NT2/D1 (cell line): ENCODE measurements at regions not wholly inside any gene's neighbourhood (a gene's known extent, or its start where the extent isn't known, plus 50 kb on each side); places are given as distances from the start of the nearest gene placed in this dataset.

Experiments used
- SUZ12 ChIP-seq: IDR thresholded peaks from 2 replicates; pipeline ENCODE4 v1.6.1; 2011; ENCODE audit not compliant: insufficient read length, insufficient read depth; ENCODE audit errors: extremely low read depth
- YY1 ChIP-seq: IDR thresholded peaks from 2 replicates; pipeline ENCODE4 v1.6.1; 2011; ENCODE audit not compliant: insufficient read length, insufficient read depth
- ZNF274 ChIP-seq: IDR thresholded peaks from 2 replicates; pipeline ENCODE4 v1.6.1; 2011; ENCODE audit warnings: mild to moderate bottlenecking, low read depth, low read length

DNA sequence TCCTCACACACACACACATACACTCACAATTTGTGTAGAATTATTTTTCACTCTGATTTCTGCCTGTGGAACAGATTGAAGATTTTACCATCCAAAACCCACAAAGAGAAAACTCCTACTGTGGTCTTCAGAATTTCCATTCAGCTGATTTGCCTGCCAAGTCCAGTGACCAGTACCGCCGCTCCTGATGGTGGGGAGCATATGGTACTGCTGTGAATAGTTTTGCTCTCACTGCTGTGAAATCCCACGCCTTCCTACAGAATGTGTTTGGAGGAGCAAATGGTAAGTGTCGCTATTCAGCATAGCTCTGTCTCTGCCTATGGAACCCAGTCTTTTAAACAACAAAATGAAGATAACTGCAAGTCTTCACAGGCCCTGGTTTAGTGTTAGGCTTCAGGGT, 629.5 kb downstream of the LMO4 start:
- TF ChIP-seq ZNF274 (no peak), SUZ12 (no peak), YY1 (no peak)
